Spleen (tissue), 7 donors: ENCODE measurements at regions not wholly inside any gene's neighbourhood (a gene's known extent, or its start where the extent isn't known, plus 50 kb on each side); places are given as distances from the start of the nearest gene placed in this dataset.

Source experiments
- CTCF ChIP-seq, 11 experiments: fragments of 200-600 bp in 7 of 11; fragments of 450-650 bp in 4 of 11; sonication (generic) in 4 of 11; IDR thresholded peaks in 8 of 11; conservative IDR thresholded peaks in 3 of 11; 1 replicate in 7 of 11; 2 replicates in 4 of 11; pipeline versions ENCODE4 v1.4.0 to v1.8.0; 2016 to 2021; ENCODE audit warnings: antibody characterized with exemption in 11 of 11, inconsistent platforms in 4 of 11, mild to moderate bottlenecking in 1 of 11
- POLR2A ChIP-seq, 3 donors: fragments of 450-650 bp; IDR thresholded peaks; one replicate each; pipeline ENCODE4 v1.5.1; 2017; ENCODE audit warnings: antibody characterized with exemption in 3 of 3, mild to moderate bottlenecking in 1 of 3
- donor health status: DM: no; HTN: no; CAD: no; lungs with moderate emphysema.
- donor health status: DM: no; HTN: no; CAD: no.
- donor health status: DM: no; HTN: no; CAD: no.

GRCh38 chr9:27703216-27703980 is 130.1 kb upstream of the C9orf72 start:
- TF ChIP-seq POLR2A (IDR thresholded peaks at IDR 0.05) (no peak), CTCF (IDR thresholded peaks at IDR 0.05 in 8 of 11, conservative IDR thresholded peaks at IDR 0.05 in 3 of 11) (no peak)
